ENCODE measurements at regions not wholly inside any gene's neighbourhood (a gene's known extent, or its start where the extent isn't known, plus 50 kb on each side); places are given as distances from the start of the nearest gene placed in this dataset.
A peak's percentile ranks its signal among the peaks of the same experiment; 100 is the strongest.

DNA sequence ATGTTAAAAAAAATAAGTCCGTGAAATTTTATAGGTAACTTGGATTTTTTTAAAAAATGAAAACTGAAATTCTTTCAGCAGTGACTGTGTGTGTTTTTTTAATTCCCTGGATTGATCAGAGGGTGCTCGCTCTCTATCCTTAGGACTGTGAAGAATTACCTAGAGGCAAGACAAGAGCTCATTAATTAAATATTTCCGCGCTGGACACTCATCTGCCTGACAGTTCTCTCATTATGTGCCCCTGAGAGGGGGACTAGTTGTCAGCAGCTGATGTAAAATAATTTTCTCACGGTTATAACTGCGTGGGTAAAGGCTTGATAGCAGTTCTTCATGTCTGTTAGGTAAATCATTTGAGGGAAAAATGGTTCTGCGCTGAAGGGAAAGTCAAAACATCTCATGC is 101.3 kb downstream of the PTCSC3 start (continued):
- no peak for TF ChIP-seq OSR1 (CRISPR knock-in tag; IDR thresholded peaks at IDR 0.05)

DNA sequence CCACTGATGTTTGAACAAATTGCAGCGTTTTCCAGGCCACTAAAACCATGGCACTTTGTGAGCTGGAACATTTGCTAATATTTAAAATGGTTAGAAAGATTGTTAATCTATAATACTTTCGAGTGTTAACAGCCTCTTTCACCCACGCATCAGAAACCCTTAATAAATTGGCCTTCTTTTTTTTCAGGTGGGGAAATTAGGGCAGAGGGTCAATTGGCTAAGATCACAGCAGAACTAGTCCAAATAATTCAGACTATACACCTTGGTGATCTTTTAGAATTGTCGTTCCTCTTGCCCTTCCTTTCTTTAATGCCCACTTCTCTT is 105.8 kb downstream of the PTCSC3 start:
- TF ChIP-seq, protein P1, sequence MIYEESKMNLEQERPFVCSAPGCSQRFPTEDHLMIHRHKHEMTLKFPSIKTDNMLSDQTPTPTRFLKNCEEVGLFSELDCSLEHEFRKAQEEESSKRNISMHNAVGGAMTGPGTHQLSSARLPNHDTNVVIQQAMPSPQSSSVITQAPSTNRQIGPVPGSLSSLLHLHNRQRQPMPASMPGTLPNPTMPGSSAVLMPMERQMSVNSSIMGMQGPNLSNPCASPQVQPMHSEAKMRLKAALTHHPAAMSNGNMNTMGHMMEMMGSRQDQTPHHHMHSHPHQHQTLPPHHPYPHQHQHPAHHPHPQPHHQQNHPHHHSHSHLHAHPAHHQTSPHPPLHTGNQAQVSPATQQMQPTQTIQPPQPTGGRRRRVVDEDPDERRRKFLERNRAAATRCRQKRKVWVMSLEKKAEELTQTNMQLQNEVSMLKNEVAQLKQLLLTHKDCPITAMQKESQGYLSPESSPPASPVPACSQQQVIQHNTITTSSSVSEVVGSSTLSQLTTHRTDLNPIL (CRISPR knock-in tag; IDR thresholded peaks at IDR 0.05; ENCODE audit: low read depth) = no peak
- TF ChIP-seq, protein P2, sequence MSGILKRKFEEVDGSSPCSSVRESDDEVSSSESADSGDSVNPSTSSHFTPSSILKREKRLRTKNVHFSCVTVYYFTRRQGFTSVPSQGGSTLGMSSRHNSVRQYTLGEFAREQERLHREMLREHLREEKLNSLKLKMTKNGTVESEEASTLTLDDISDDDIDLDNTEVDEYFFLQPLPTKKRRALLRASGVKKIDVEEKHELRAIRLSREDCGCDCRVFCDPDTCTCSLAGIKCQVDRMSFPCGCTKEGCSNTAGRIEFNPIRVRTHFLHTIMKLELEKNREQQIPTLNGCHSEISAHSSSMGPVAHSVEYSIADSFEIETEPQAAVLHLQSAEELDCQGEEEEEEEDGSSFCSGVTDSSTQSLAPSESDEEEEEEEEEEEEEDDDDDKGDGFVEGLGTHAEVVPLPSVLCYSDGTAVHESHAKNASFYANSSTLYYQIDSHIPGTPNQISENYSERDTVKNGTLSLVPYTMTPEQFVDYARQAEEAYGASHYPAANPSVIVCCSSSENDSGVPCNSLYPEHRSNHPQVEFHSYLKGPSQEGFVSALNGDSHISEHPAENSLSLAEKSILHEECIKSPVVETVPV (CRISPR knock-in tag; IDR thresholded peaks at IDR 0.05) = no peak
- TF ChIP-seq ARNTL (CRISPR knock-in tag; IDR thresholded peaks at IDR 0.05; ENCODE audit: borderline replicate concordance, low read depth) (no peak), GLIS3 (CRISPR knock-in tag; IDR thresholded peaks at IDR 0.05) (no peak), OSR1 (CRISPR knock-in tag; IDR thresholded peaks at IDR 0.05) (no peak), SNAI2 (CRISPR knock-in tag; IDR thresholded peaks at IDR 0.05) (no peak), ZFP30 (CRISPR knock-in tag; IDR thresholded peaks at IDR 0.05) (no peak), ZNF70 (CRISPR knock-in tag; IDR thresholded peaks at IDR 0.05) (no peak), ZNF565 (CRISPR knock-in tag; conservative IDR thresholded peaks at IDR 0.05; ENCODE audit: low read depth) (no peak), BACH2 (CRISPR knock-in tag; IDR thresholded peaks at IDR 0.05; ENCODE audit: borderline replicate concordance) (no peak), ZFP3 (CRISPR knock-in tag; IDR thresholded peaks at IDR 0.05) (no peak), ZNF8 (CRISPR knock-in tag; IDR thresholded peaks at IDR 0.05) (no peak)
- TF ChIP-seq, protein P3, sequence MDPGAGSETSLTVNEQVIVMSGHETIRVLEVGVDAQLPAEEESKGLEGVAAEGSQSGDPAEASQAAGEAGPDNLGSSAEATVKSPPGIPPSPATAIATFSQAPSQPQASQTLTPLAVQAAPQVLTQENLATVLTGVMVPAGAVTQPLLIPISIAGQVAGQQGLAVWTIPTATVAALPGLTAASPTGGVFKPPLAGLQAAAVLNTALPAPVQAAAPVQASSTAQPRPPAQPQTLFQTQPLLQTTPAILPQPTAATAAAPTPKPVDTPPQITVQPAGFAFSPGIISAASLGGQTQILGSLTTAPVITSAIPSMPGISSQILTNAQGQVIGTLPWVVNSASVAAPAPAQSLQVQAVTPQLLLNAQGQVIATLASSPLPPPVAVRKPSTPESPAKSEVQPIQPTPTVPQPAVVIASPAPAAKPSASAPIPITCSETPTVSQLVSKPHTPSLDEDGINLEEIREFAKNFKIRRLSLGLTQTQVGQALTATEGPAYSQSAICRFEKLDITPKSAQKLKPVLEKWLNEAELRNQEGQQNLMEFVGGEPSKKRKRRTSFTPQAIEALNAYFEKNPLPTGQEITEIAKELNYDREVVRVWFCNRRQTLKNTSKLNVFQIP (CRISPR knock-in tag; IDR thresholded peaks at IDR 0.05; ENCODE audit: borderline replicate concordance, low read depth) = no peak

DNA sequence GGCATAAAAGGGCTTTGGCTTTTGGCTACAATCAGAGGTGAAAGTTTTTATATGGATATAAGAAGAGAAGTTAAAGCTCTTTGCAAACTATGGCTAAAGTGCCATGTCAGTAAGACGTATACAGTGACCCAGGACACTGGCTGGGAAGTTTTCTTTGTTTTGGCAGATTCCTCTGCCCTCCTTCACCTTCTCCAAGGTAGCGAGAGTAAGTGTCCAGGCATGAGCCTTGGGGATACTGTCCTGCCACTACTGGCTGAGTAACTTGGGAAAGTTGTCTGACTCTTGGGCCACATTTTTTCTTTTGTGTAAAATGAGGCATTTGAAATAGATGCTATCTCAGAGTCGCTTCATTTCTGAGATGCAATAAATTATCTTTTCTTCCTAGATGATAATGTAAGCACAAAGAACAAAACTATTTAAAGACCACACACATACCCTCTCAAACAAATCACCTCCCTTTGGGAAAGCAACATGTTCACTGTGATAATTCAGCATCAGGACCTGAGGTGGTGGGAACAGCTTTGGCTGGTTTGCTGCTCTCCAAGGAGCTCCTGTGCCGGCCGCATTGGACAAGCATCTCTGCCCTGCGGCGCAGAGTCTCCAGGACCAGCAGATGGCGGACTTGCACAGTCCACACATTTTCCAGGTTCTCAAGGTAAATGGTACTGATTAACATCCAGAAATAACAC is 106.3 kb downstream of the PTCSC3 start:
- peak; percentile 95 for ATAC-seq
- TF ChIP-seq ZC3H10 (CRISPR knock-in tag; IDR thresholded peaks at IDR 0.05) (no peak), ZNF8 (CRISPR knock-in tag; IDR thresholded peaks at IDR 0.05) (no peak), ZNF70 (CRISPR knock-in tag; IDR thresholded peaks at IDR 0.05) (no peak), ESRRG (CRISPR knock-in tag; IDR thresholded peaks at IDR 0.05) (no peak), BACH2 (CRISPR knock-in tag; IDR thresholded peaks at IDR 0.05; ENCODE audit: borderline replicate concordance) (no peak), ZNF565 (CRISPR knock-in tag; conservative IDR thresholded peaks at IDR 0.05; ENCODE audit: low read depth) (no peak), ARNTL (CRISPR knock-in tag; IDR thresholded peaks at IDR 0.05; ENCODE audit: borderline replicate concordance, low read depth) (no peak), OSR1 (CRISPR knock-in tag; IDR thresholded peaks at IDR 0.05) (no peak), RARB (CRISPR knock-in tag; IDR thresholded peaks at IDR 0.05) (no peak), TOX (CRISPR knock-in tag; IDR thresholded peaks at IDR 0.05; ENCODE audit: borderline replicate concordance) (no peak), ZFP3 (CRISPR knock-in tag; IDR thresholded peaks at IDR 0.05) (no peak)
- TF ChIP-seq, protein P4, sequence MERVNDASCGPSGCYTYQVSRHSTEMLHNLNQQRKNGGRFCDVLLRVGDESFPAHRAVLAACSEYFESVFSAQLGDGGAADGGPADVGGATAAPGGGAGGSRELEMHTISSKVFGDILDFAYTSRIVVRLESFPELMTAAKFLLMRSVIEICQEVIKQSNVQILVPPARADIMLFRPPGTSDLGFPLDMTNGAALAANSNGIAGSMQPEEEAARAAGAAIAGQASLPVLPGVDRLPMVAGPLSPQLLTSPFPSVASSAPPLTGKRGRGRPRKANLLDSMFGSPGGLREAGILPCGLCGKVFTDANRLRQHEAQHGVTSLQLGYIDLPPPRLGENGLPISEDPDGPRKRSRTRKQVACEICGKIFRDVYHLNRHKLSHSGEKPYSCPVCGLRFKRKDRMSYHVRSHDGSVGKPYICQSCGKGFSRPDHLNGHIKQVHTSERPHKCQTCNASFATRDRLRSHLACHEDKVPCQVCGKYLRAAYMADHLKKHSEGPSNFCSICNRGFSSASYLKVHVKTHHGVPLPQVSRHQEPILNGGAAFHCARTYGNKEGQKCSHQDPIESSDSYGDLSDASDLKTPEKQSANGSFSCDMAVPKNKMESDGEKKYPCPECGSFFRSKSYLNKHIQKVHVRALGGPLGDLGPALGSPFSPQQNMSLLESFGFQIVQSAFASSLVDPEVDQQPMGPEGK (CRISPR knock-in tag; IDR thresholded peaks at IDR 0.05; ENCODE audit: borderline replicate concordance) = no peak
- TF ChIP-seq, protein P3 (CRISPR knock-in tag; IDR thresholded peaks at IDR 0.05; ENCODE audit: borderline replicate concordance, low read depth) = no peak
- TF ChIP-seq, protein P2 (CRISPR knock-in tag; IDR thresholded peaks at IDR 0.05) = no peak
- TF ChIP-seq, protein P1 (CRISPR knock-in tag; IDR thresholded peaks at IDR 0.05; ENCODE audit: low read depth) = no peak

More for the DNA sequence above, 105.8 kb downstream of the PTCSC3 start:
- no peak for ATAC-seq
